ENCODE measurements at regions not wholly inside any gene's neighbourhood (a gene's known extent, or its start where the extent isn't known, plus 50 kb on each side); places are given as distances from the start of the nearest gene placed in this dataset.

- no peaks in the 10 kb centered on the region for H3K36me3 ChIP-seq (ENCODE audit: control insufficient read depth, insufficient read depth, low read length)
- no peaks in the 10 kb centered on the region for H3K4me1 ChIP-seq (ENCODE audit: control insufficient read depth, insufficient read depth, low read length)
- H3K9me3 ChIP-seq (ENCODE audit: control insufficient read depth, insufficient read depth, low read length), result no peaks in the 10 kb centered on the region
- no peaks in the 10 kb centered on the region for H3K27me3 ChIP-seq (ENCODE audit: control insufficient read depth, insufficient read depth, low read length)
- H3K4me3 ChIP-seq (ENCODE audit: low read depth, low read length), result no peak overlapping the region
- H3K9ac ChIP-seq (ENCODE audit: low read depth, low read length), result no peak overlapping the region
These were observed 1249.2 kb upstream of the CDH6 start for GRCh38 chr5:29944327-29944726.

DNA sequence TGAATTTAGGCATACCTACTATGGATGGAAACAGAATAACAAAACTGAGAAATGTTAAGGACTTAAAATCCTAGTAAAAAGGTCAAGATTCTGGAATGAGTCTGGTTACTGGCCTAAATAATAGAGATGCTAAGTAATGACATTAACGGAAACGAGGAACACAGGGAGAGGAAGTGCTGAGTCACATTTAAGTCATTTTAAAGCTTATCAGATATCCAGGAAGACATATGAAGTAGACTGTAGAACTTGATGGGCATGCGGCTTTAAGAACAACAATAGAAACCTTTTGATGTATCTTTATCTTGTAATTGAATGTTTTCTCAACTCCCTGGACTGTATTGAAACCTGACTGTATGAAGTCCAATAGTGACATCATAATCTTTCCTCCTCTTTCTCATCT, 1251.4 kb upstream of the CDH6 start:
- H3K4me1 ChIP-seq (ENCODE audit: control insufficient read depth, insufficient read depth, low read length), result no peaks in the 10 kb centered on the region

GRCh38 chr5:29939988-29940387, 1253.5 kb upstream of the CDH6 start:
- Histone ChIP-seq H3K9me3 (ENCODE audit: control insufficient read depth, insufficient read depth, low read length) (no peaks in the 10 kb centered on the region), H3K4me3 (ENCODE audit: low read depth, low read length) (no peak overlapping the region), H3K27me3 (ENCODE audit: control insufficient read depth, insufficient read depth, low read length) (no peaks in the 10 kb centered on the region), H3K4me1 (ENCODE audit: control insufficient read depth, insufficient read depth, low read length) (no peaks in the 10 kb centered on the region), H3K9ac (ENCODE audit: low read depth, low read length) (no peak overlapping the region), H3K36me3 (ENCODE audit: control insufficient read depth, insufficient read depth, low read length) (no peaks in the 10 kb centered on the region)

More for the DNA sequence above, 1251.4 kb upstream of the CDH6 start:
- Histone ChIP-seq H3K4me3 (ENCODE audit: low read depth, low read length) (no peak overlapping the region), H3K36me3 (ENCODE audit: control insufficient read depth, insufficient read depth, low read length) (no peaks in the 10 kb centered on the region), H3K9ac (ENCODE audit: low read depth, low read length) (no peak overlapping the region), H3K27me3 (ENCODE audit: control insufficient read depth, insufficient read depth, low read length) (no peaks in the 10 kb centered on the region), H3K9me3 (ENCODE audit: control insufficient read depth, insufficient read depth, low read length) (no peaks in the 10 kb centered on the region)

- Histone ChIP-seq H3K9me3 (ENCODE audit: control insufficient read depth, insufficient read depth, low read length) (no peaks in the 10 kb centered on the region), H3K4me1 (ENCODE audit: control insufficient read depth, insufficient read depth, low read length) (no peaks in the 10 kb centered on the region), H3K9ac (ENCODE audit: low read depth, low read length) (no peak overlapping the region), H3K36me3 (ENCODE audit: control insufficient read depth, insufficient read depth, low read length) (no peaks in the 10 kb centered on the region), H3K27me3 (ENCODE audit: control insufficient read depth, insufficient read depth, low read length) (no peaks in the 10 kb centered on the region), H3K4me3 (ENCODE audit: low read depth, low read length) (no peak overlapping the region)
These were observed 1258.1 kb upstream of the CDH6 start for GRCh38 chr5:29935371-29935770.

GRCh38 chr5:29930316-29930715, 1263.2 kb upstream of the CDH6 start:
- Histone ChIP-seq H3K27me3 (ENCODE audit: control insufficient read depth, insufficient read depth, low read length) (no peaks in the 10 kb centered on the region), H3K4me1 (ENCODE audit: control insufficient read depth, insufficient read depth, low read length) (no peaks in the 10 kb centered on the region), H3K9ac (ENCODE audit: low read depth, low read length) (no peak overlapping the region), H3K4me3 (ENCODE audit: low read depth, low read length) (no peak overlapping the region), H3K9me3 (ENCODE audit: control insufficient read depth, insufficient read depth, low read length) (no peaks in the 10 kb centered on the region), H3K36me3 (ENCODE audit: control insufficient read depth, insufficient read depth, low read length) (no peaks in the 10 kb centered on the region)

- H3K4me1 ChIP-seq (ENCODE audit: control insufficient read depth, insufficient read depth, low read length), result no peaks in the 10 kb centered on the region
- no peaks in the 10 kb centered on the region for H3K27me3 ChIP-seq (ENCODE audit: control insufficient read depth, insufficient read depth, low read length)
- no peaks in the 10 kb centered on the region for H3K9me3 ChIP-seq (ENCODE audit: control insufficient read depth, insufficient read depth, low read length)
- H3K4me3 ChIP-seq (ENCODE audit: low read depth, low read length), result no peak overlapping the region
- H3K9ac ChIP-seq (ENCODE audit: low read depth, low read length), result no peak overlapping the region
- no peaks in the 10 kb centered on the region for H3K36me3 ChIP-seq (ENCODE audit: control insufficient read depth, insufficient read depth, low read length)
These were observed 1269.4 kb upstream of the CDH6 start for GRCh38 chr5:29924107-29924506.

- no peaks in the 10 kb centered on the region for H3K27me3 ChIP-seq (ENCODE audit: control insufficient read depth, insufficient read depth, low read length)
- H3K36me3 ChIP-seq (ENCODE audit: control insufficient read depth, insufficient read depth, low read length), result no peaks in the 10 kb centered on the region
- H3K4me3 ChIP-seq (ENCODE audit: low read depth, low read length), result no peak overlapping the region
- H3K9ac ChIP-seq (ENCODE audit: low read depth, low read length), result no peak overlapping the region
- H3K9me3 ChIP-seq (ENCODE audit: control insufficient read depth, insufficient read depth, low read length), result no peaks in the 10 kb centered on the region
- no peaks in the 10 kb centered on the region for H3K4me1 ChIP-seq (ENCODE audit: control insufficient read depth, insufficient read depth, low read length)
These were observed 1287.7 kb upstream of the CDH6 start for GRCh38 chr5:29905626-29906353.

DNA sequence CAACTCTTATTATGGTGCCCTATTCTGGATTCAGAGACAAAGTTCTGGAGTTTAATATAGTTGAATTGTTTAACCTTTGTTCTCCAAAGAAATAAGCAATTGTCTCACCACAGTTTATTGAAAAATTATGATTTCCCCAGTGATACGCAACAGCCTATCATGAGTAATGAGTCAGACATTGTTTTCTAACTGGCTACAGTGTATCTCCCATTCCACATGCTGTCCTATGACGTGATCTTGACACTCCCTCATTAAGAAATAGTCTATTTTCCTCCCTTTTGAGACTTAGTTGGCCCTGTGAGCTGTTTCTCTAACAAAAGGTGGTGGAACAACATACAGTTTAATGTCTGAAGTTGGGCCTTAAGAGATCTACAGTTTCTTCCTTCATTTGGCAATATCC, 1290.6 kb upstream of the CDH6 start:
- no peaks in the 10 kb centered on the region for H3K9me3 ChIP-seq (ENCODE audit: control insufficient read depth, insufficient read depth, low read length)
- no peaks in the 10 kb centered on the region for H3K36me3 ChIP-seq (ENCODE audit: control insufficient read depth, insufficient read depth, low read length)
- no peaks in the 10 kb centered on the region for H3K4me1 ChIP-seq (ENCODE audit: control insufficient read depth, insufficient read depth, low read length)
- H3K4me3 ChIP-seq (ENCODE audit: low read depth, low read length), result no peak overlapping the region
- no peaks in the 10 kb centered on the region for H3K27me3 ChIP-seq (ENCODE audit: control insufficient read depth, insufficient read depth, low read length)
- no peak overlapping the region for H3K9ac ChIP-seq (ENCODE audit: low read depth, low read length)

DNA sequence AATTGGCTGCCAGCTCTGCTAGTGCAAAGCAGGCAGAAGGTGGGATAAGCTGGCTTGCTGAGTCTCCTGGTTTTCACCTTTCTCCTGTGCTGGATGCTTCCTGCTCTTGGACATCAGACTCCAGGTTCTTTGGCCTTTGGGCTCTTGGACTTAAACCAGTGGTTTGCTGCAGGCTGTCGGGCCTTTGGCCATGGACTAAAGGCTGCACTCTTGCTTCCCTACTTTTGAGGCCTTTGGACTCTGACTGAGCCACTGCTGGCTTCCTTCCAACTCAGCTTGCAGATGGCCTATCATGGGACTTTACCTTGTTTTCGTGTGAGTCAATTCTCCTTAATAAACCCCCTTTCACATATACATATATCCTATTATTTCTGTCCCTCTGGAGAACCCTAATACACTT, 1293.9 kb upstream of the CDH6 start:
- no peaks in the 10 kb centered on the region for H3K36me3 ChIP-seq (ENCODE audit: control insufficient read depth, insufficient read depth, low read length)
- H3K9me3 ChIP-seq (ENCODE audit: control insufficient read depth, insufficient read depth, low read length), result no peaks in the 10 kb centered on the region
- no peaks in the 10 kb centered on the region for H3K27me3 ChIP-seq (ENCODE audit: control insufficient read depth, insufficient read depth, low read length)
- no peak overlapping the region for H3K9ac ChIP-seq (ENCODE audit: low read depth, low read length)
- H3K4me3 ChIP-seq (ENCODE audit: low read depth, low read length), result no peak overlapping the region
- H3K4me1 ChIP-seq (ENCODE audit: control insufficient read depth, insufficient read depth, low read length), result no peaks in the 10 kb centered on the region

DNA sequence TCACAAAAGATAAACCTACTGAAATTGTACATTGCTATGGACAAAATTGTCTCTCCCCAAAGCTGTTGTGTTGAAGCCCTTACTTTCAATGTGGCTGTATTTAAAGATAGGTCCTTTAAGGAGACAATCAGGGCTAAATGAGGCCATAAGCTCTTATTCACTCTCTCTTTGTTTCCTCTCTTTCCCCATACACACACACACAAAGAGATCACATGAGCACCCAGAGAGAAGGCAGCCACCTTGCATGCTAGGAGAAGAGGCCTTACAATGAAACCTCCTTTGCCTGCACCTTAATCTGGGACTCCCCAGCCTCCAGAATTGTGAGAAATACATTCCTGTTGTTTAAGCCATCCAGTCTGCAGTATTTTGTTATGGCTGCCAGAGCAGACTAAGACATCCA, 1295.6 kb upstream of the CDH6 start:
- Histone ChIP-seq H3K4me3 (ENCODE audit: low read depth, low read length) (no peak overlapping the region), H3K4me1 (ENCODE audit: control insufficient read depth, insufficient read depth, low read length) (no peaks in the 10 kb centered on the region), H3K9me3 (ENCODE audit: control insufficient read depth, insufficient read depth, low read length) (no peaks in the 10 kb centered on the region), H3K27me3 (ENCODE audit: control insufficient read depth, insufficient read depth, low read length) (no peaks in the 10 kb centered on the region), H3K36me3 (ENCODE audit: control insufficient read depth, insufficient read depth, low read length) (no peaks in the 10 kb centered on the region), H3K9ac (ENCODE audit: low read depth, low read length) (no peak overlapping the region)

GRCh38 chr5:29896646-29897045, 1296.8 kb upstream of the CDH6 start:
- Histone ChIP-seq H3K9ac (ENCODE audit: low read depth, low read length) (no peak overlapping the region), H3K27me3 (ENCODE audit: control insufficient read depth, insufficient read depth, low read length) (no peaks in the 10 kb centered on the region)

DNA sequence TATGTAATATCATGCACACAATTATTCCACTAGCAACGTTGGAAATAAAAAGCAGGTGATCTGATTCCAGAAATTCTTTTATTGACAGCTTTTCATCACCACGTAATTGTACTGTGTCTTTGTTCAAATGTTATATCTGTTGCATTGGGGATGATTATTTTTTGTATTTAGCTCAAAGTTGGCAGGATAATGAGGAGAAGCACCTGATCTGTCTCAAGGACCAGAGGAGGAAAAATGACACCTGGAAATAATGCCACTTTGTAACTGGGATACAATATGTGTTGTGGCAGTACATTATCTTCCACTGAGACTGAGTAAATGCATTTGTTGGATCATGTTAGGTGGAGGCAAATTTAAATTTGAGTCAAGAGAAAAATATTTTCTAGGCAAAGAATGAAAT, 1298.8 kb upstream of the CDH6 start:
- Histone ChIP-seq H3K9me3 (ENCODE audit: control insufficient read depth, insufficient read depth, low read length) (no peaks in the 10 kb centered on the region), H3K4me3 (ENCODE audit: low read depth, low read length) (no peak overlapping the region), H3K9ac (ENCODE audit: low read depth, low read length) (no peak overlapping the region), H3K27me3 (ENCODE audit: control insufficient read depth, insufficient read depth, low read length) (no peaks in the 10 kb centered on the region), H3K36me3 (ENCODE audit: control insufficient read depth, insufficient read depth, low read length) (no peaks in the 10 kb centered on the region), H3K4me1 (ENCODE audit: control insufficient read depth, insufficient read depth, low read length) (no peaks in the 10 kb centered on the region)

More at GRCh38 chr5:29896646-29897045, 1296.8 kb upstream of the CDH6 start:
- H3K9me3 ChIP-seq (ENCODE audit: control insufficient read depth, insufficient read depth, low read length), result no peaks in the 10 kb centered on the region
- no peak overlapping the region for H3K4me3 ChIP-seq (ENCODE audit: low read depth, low read length)
- no peaks in the 10 kb centered on the region for H3K36me3 ChIP-seq (ENCODE audit: control insufficient read depth, insufficient read depth, low read length)
- H3K4me1 ChIP-seq (ENCODE audit: control insufficient read depth, insufficient read depth, low read length), result no peaks in the 10 kb centered on the region
